ENCODE measurements at regions not wholly inside any gene's neighbourhood (a gene's known extent, or its start where the extent isn't known, plus 50 kb on each side); places are given as distances from the start of the nearest gene placed in this dataset.

- Histone ChIP-seq H3K4me1 (ENCODE audit: control insufficient read depth in 2 of 2, insufficient read depth in 2 of 2, low read length in 2 of 2) (no peaks in the 10 kb centered on the region), H3K9ac (ENCODE audit: low read depth in 1 of 2, low read length in 2 of 2) (no peak overlapping the region)
These were observed 102.5 kb upstream of the ADAMTS16 start for GRCh38 chr5:5037674-5038073.

GRCh38 chr5:5039918-5040317, 100.2 kb upstream of the ADAMTS16 start:
- H3K4me3 ChIP-seq (ENCODE audit: low read length in 2 of 2), result no peak overlapping the region
- no peaks in the 10 kb centered on the region for H3K27me3 ChIP-seq (ENCODE audit: control insufficient read depth in 2 of 2, insufficient read depth in 2 of 2, low read length in 2 of 2)
- H3K4me1 ChIP-seq (ENCODE audit: control insufficient read depth in 2 of 2, insufficient read depth in 2 of 2, low read length in 2 of 2), result no peaks in the 10 kb centered on the region
- no peak overlapping the region for H3K27ac ChIP-seq (ENCODE audit: low read depth in 2 of 2, low read length in 2 of 2)
- no peaks in the 10 kb centered on the region for H3K9me3 ChIP-seq (ENCODE audit: control insufficient read depth in 2 of 2, low read length in 2 of 2)
- H3K9ac ChIP-seq (ENCODE audit: low read depth in 1 of 2, low read length in 2 of 2), result no peak overlapping the region
- H3K36me3 ChIP-seq (ENCODE audit: control insufficient read depth in 2 of 2, insufficient read depth in 2 of 2, low read length in 2 of 2), result no peaks in the 10 kb centered on the region

More at GRCh38 chr5:5037674-5038073, 102.5 kb upstream of the ADAMTS16 start:
- Histone ChIP-seq H3K27me3 (ENCODE audit: control insufficient read depth in 2 of 2, insufficient read depth in 2 of 2, low read length in 2 of 2) (no peaks in the 10 kb centered on the region), H3K36me3 (ENCODE audit: control insufficient read depth in 2 of 2, insufficient read depth in 2 of 2, low read length in 2 of 2) (no peaks in the 10 kb centered on the region), H3K27ac (ENCODE audit: low read depth in 2 of 2, low read length in 2 of 2) (no peak overlapping the region), H3K4me3 (ENCODE audit: low read length in 2 of 2) (no peak overlapping the region), H3K9me3 (ENCODE audit: control insufficient read depth in 2 of 2, low read length in 2 of 2) (no peaks in the 10 kb centered on the region)

GRCh38 chr5:5040712-5041111, 99.4 kb upstream of the ADAMTS16 start:
- Histone ChIP-seq H3K36me3 (ENCODE audit: control insufficient read depth in 2 of 2, insufficient read depth in 2 of 2, low read length in 2 of 2) (no peaks in the 10 kb centered on the region), H3K4me1 (ENCODE audit: control insufficient read depth in 2 of 2, insufficient read depth in 2 of 2, low read length in 2 of 2) (no peaks in the 10 kb centered on the region), H3K27ac (ENCODE audit: low read depth in 2 of 2, low read length in 2 of 2) (no peak overlapping the region), H3K4me3 (ENCODE audit: low read length in 2 of 2) (no peak overlapping the region), H3K9me3 (ENCODE audit: control insufficient read depth in 2 of 2, low read length in 2 of 2) (no peaks in the 10 kb centered on the region), H3K9ac (ENCODE audit: low read depth in 1 of 2, low read length in 2 of 2) (no peak overlapping the region), H3K27me3 (ENCODE audit: control insufficient read depth in 2 of 2, insufficient read depth in 2 of 2, low read length in 2 of 2) (no peaks in the 10 kb centered on the region)

- Histone ChIP-seq H3K4me1 (ENCODE audit: control insufficient read depth in 2 of 2, insufficient read depth in 2 of 2, low read length in 2 of 2) (no peaks in the 10 kb centered on the region), H3K9ac (ENCODE audit: low read depth in 1 of 2, low read length in 2 of 2) (no peak overlapping the region)
These were observed 97.3 kb upstream of the ADAMTS16 start for GRCh38 chr5:5042806-5043205.

GRCh38 chr5:5043346-5043745, 96.8 kb upstream of the ADAMTS16 start:
- Histone ChIP-seq H3K27ac (ENCODE audit: low read depth in 2 of 2, low read length in 2 of 2) (no peak overlapping the region), H3K36me3 (ENCODE audit: control insufficient read depth in 2 of 2, insufficient read depth in 2 of 2, low read length in 2 of 2) (no peaks in the 10 kb centered on the region), H3K4me1 (ENCODE audit: control insufficient read depth in 2 of 2, insufficient read depth in 2 of 2, low read length in 2 of 2) (no peaks in the 10 kb centered on the region), H3K9me3 (ENCODE audit: control insufficient read depth in 2 of 2, low read length in 2 of 2) (no peaks in the 10 kb centered on the region), H3K9ac (ENCODE audit: low read depth in 1 of 2, low read length in 2 of 2) (no peak overlapping the region), H3K27me3 (ENCODE audit: control insufficient read depth in 2 of 2, insufficient read depth in 2 of 2, low read length in 2 of 2) (no peaks in the 10 kb centered on the region), H3K4me3 (ENCODE audit: low read length in 2 of 2) (no peak overlapping the region)

More at GRCh38 chr5:5042806-5043205, 97.3 kb upstream of the ADAMTS16 start:
- Histone ChIP-seq H3K9me3 (ENCODE audit: control insufficient read depth in 2 of 2, low read length in 2 of 2) (no peaks in the 10 kb centered on the region), H3K4me3 (ENCODE audit: low read length in 2 of 2) (no peak overlapping the region), H3K36me3 (ENCODE audit: control insufficient read depth in 2 of 2, insufficient read depth in 2 of 2, low read length in 2 of 2) (no peaks in the 10 kb centered on the region), H3K27ac (ENCODE audit: low read depth in 2 of 2, low read length in 2 of 2) (no peak overlapping the region), H3K27me3 (ENCODE audit: control insufficient read depth in 2 of 2, insufficient read depth in 2 of 2, low read length in 2 of 2) (no peaks in the 10 kb centered on the region)

GRCh38 chr5:5044247-5044840, 95.8 kb upstream of the ADAMTS16 start:
- no peaks in the 10 kb centered on the region for H3K9me3 ChIP-seq (ENCODE audit: control insufficient read depth in 2 of 2, low read length in 2 of 2)
- H3K27me3 ChIP-seq (ENCODE audit: control insufficient read depth in 2 of 2, insufficient read depth in 2 of 2, low read length in 2 of 2), result no peaks in the 10 kb centered on the region
- H3K36me3 ChIP-seq (ENCODE audit: control insufficient read depth in 2 of 2, insufficient read depth in 2 of 2, low read length in 2 of 2), result no peaks in the 10 kb centered on the region
- H3K4me3 ChIP-seq (ENCODE audit: low read length in 2 of 2), result no peak overlapping the region
- no peak overlapping the region for H3K27ac ChIP-seq (ENCODE audit: low read depth in 2 of 2, low read length in 2 of 2)
- no peaks in the 10 kb centered on the region for H3K4me1 ChIP-seq (ENCODE audit: control insufficient read depth in 2 of 2, insufficient read depth in 2 of 2, low read length in 2 of 2)
- no peak overlapping the region for H3K9ac ChIP-seq (ENCODE audit: low read depth in 1 of 2, low read length in 2 of 2)

- no peaks in the 10 kb centered on the region for H3K27me3 ChIP-seq (ENCODE audit: control insufficient read depth in 2 of 2, insufficient read depth in 2 of 2, low read length in 2 of 2)
- H3K4me1 ChIP-seq (ENCODE audit: control insufficient read depth in 2 of 2, insufficient read depth in 2 of 2, low read length in 2 of 2), result no peaks in the 10 kb centered on the region
- no peak overlapping the region for H3K27ac ChIP-seq (ENCODE audit: low read depth in 2 of 2, low read length in 2 of 2)
- no peak overlapping the region for H3K4me3 ChIP-seq (ENCODE audit: low read length in 2 of 2)
- no peaks in the 10 kb centered on the region for H3K9me3 ChIP-seq (ENCODE audit: control insufficient read depth in 2 of 2, low read length in 2 of 2)
- no peak overlapping the region for H3K9ac ChIP-seq (ENCODE audit: low read depth in 1 of 2, low read length in 2 of 2)
- no peaks in the 10 kb centered on the region for H3K36me3 ChIP-seq (ENCODE audit: control insufficient read depth in 2 of 2, insufficient read depth in 2 of 2, low read length in 2 of 2)
These were observed 93.2 kb upstream of the ADAMTS16 start for GRCh38 chr5:5046680-5047502.

GRCh38 chr5:5050801-5051200, 89.3 kb upstream of the ADAMTS16 start:
- no peaks in the 10 kb centered on the region for H3K36me3 ChIP-seq (ENCODE audit: control insufficient read depth in 2 of 2, insufficient read depth in 2 of 2, low read length in 2 of 2)
- H3K27me3 ChIP-seq (ENCODE audit: control insufficient read depth in 2 of 2, insufficient read depth in 2 of 2, low read length in 2 of 2), result no peaks in the 10 kb centered on the region
- H3K9ac ChIP-seq (ENCODE audit: low read depth in 1 of 2, low read length in 2 of 2), result no peak overlapping the region
- no peaks in the 10 kb centered on the region for H3K9me3 ChIP-seq (ENCODE audit: control insufficient read depth in 2 of 2, low read length in 2 of 2)
- no peak overlapping the region for H3K4me3 ChIP-seq (ENCODE audit: low read length in 2 of 2)
- H3K27ac ChIP-seq (ENCODE audit: low read depth in 2 of 2, low read length in 2 of 2), result no peak overlapping the region
- H3K4me1 ChIP-seq (ENCODE audit: control insufficient read depth in 2 of 2, insufficient read depth in 2 of 2, low read length in 2 of 2), result no peaks in the 10 kb centered on the region

- Histone ChIP-seq H3K9ac (ENCODE audit: low read depth in 1 of 2, low read length in 2 of 2) (no peak overlapping the region), H3K27me3 (ENCODE audit: control insufficient read depth in 2 of 2, insufficient read depth in 2 of 2, low read length in 2 of 2) (no peaks in the 10 kb centered on the region), H3K9me3 (ENCODE audit: control insufficient read depth in 2 of 2, low read length in 2 of 2) (peaks cover 0 to 2% of the 10 kb centered on the region in 2 donors), H3K36me3 (ENCODE audit: control insufficient read depth in 2 of 2, insufficient read depth in 2 of 2, low read length in 2 of 2) (no peaks in the 10 kb centered on the region), H3K4me1 (ENCODE audit: control insufficient read depth in 2 of 2, insufficient read depth in 2 of 2, low read length in 2 of 2) (no peaks in the 10 kb centered on the region), H3K4me3 (ENCODE audit: low read length in 2 of 2) (no peak overlapping the region), H3K27ac (ENCODE audit: low read depth in 2 of 2, low read length in 2 of 2) (no peak overlapping the region)
These were observed 84.4 kb upstream of the ADAMTS16 start for GRCh38 chr5:5055712-5056111.

GRCh38 chr5:5061836-5062235, 78.3 kb upstream of the ADAMTS16 start:
- Histone ChIP-seq H3K27me3 (ENCODE audit: control insufficient read depth in 2 of 2, insufficient read depth in 2 of 2, low read length in 2 of 2) (no peaks in the 10 kb centered on the region), H3K4me3 (ENCODE audit: low read length in 2 of 2) (no peak overlapping the region), H3K36me3 (ENCODE audit: control insufficient read depth in 2 of 2, insufficient read depth in 2 of 2, low read length in 2 of 2) (no peaks in the 10 kb centered on the region), H3K27ac (ENCODE audit: low read depth in 2 of 2, low read length in 2 of 2) (no peak overlapping the region), H3K9me3 (ENCODE audit: control insufficient read depth in 2 of 2, low read length in 2 of 2) (peaks cover 0 to 2% of the 10 kb centered on the region in 2 donors), H3K9ac (ENCODE audit: low read depth in 1 of 2, low read length in 2 of 2) (no peak overlapping the region), H3K4me1 (ENCODE audit: control insufficient read depth in 2 of 2, insufficient read depth in 2 of 2, low read length in 2 of 2) (no peaks in the 10 kb centered on the region)
